Brain microvascular endothelial cell (primary cell): ENCODE measurements at regions not wholly inside any gene's neighbourhood (a gene's known extent, or its start where the extent isn't known, plus 50 kb on each side); places are given as distances from the start of the nearest gene placed in this dataset.

ENCODE experiments used
- DNase-seq: peaks from one replicate; pipeline ENCODE4 v3.0.0-alpha.2; 2020
- H3K27ac ChIP-seq: fragments of 250-450 bp; sonication (Bioruptor Pico); 2 replicates; pipeline ENCODE4 v1.5.1; 2020; ENCODE audit warnings: mild to moderate bottlenecking, moderate library complexity
- H3K27me3 ChIP-seq: fragments of 250-450 bp; sonication (Bioruptor Pico); replicated peaks from 2 replicates; pipeline ENCODE4 v1.5.1; 2020; ENCODE audit warnings: mild to moderate bottlenecking
- H3K36me3 ChIP-seq: fragments of 250-450 bp; sonication (Bioruptor Pico); replicated peaks from 2 replicates; pipeline ENCODE4 v1.5.1; 2020; ENCODE audit warnings: mild to moderate bottlenecking
- H3K4me3 ChIP-seq: 2 replicates; pipeline ENCODE4 v1.5.1; 2011; ENCODE audit warnings: low read depth, mild to moderate bottlenecking, control low read depth, low read length, moderate library complexity
- in situ Hi-C: cut with HindIII; loops from 2 replicates; pipeline ENCODE4 v1.10.0; 2017; ENCODE audit warnings: low sequenced_read_pairs, low pct_ligation_motif_present
- TF ChIP-seq, protein P1 (sequence below): IDR thresholded peaks from 2 replicates; pipeline ENCODE4 v1.5.1; 2011; ENCODE audit warnings: low read depth, mild to moderate bottlenecking, moderate library complexity, low read length, control low read depth, inconsistent platforms; ENCODE audit errors: missing control alignments

DNA sequence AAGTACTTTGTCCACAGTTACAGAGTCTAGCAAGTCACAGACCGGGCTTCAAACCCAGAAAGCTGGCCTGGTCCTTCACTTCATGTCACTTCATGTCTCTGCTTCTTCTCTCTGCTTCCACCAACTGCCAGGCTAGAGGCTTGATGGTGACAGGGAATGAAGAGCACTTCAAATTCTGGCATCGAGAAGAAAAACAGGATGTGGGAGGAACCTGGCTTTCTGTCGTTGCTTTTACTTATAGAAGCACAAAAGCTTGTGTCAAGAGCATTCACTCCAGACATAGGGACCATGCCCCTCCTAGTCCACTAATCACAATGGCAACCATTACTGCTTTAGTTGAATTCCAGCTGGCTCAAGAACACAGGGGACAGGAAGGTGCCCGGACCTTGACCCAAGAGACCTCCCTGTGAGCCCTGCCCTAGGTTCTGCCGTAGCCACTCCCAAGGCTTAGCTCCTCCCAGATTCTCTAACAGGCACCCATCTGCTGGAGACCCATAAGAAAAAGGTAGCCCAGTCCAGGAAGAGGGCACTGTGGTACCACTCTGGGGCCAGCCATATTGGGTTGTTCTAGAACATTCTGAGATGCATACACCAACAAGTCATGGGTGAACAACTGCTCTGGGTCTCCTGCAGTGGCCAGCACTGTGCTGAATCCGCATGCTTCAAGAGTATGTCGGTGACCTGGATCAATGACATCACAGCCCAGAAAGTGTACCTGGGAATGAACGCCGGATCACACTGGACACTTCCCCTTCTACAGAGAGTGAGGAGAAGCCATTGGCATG, 181.8 kb downstream of the C16orf95 start:
- Histone ChIP-seq H3K27ac (no peak overlapping the region), H3K27me3 (no peaks in the 10 kb centered on the region), H3K36me3 (no peaks in the 10 kb centered on the region), H3K4me3 (no peak overlapping the region)
- TF ChIP-seq, protein P1, sequence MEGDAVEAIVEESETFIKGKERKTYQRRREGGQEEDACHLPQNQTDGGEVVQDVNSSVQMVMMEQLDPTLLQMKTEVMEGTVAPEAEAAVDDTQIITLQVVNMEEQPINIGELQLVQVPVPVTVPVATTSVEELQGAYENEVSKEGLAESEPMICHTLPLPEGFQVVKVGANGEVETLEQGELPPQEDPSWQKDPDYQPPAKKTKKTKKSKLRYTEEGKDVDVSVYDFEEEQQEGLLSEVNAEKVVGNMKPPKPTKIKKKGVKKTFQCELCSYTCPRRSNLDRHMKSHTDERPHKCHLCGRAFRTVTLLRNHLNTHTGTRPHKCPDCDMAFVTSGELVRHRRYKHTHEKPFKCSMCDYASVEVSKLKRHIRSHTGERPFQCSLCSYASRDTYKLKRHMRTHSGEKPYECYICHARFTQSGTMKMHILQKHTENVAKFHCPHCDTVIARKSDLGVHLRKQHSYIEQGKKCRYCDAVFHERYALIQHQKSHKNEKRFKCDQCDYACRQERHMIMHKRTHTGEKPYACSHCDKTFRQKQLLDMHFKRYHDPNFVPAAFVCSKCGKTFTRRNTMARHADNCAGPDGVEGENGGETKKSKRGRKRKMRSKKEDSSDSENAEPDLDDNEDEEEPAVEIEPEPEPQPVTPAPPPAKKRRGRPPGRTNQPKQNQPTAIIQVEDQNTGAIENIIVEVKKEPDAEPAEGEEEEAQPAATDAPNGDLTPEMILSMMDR = no peak
- in situ Hi-C loops = no loop called here
- DNase-seq = no peak

DNA sequence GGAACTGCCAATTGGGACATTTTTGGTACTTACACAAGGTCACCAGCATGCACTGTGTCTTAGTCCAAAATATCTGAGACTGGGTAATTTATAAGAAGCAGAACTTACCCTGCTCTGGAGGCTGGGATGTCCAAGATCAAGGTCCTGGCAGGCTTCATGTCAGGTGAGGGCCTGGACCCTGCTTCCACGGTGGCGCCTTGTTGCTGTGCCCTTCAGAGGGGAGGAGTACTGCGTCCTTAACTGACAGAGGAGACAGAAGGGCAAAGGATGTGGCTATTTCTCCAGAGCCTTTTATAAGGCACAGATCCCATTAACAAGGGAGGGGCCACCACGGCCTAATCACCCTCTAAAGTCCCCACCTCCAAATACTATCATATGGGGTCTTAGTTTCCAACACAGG, 178.9 kb downstream of the C16orf95 start:
- H3K36me3 ChIP-seq = no peaks in the 10 kb centered on the region
- TF ChIP-seq, protein P1 = no peak
- no peak overlapping the region for H3K4me3 ChIP-seq
- H3K27me3 ChIP-seq = no peaks in the 10 kb centered on the region
- DNase-seq = no peak
- in situ Hi-C loops = no loop called here
- no peak overlapping the region for H3K27ac ChIP-seq

DNA sequence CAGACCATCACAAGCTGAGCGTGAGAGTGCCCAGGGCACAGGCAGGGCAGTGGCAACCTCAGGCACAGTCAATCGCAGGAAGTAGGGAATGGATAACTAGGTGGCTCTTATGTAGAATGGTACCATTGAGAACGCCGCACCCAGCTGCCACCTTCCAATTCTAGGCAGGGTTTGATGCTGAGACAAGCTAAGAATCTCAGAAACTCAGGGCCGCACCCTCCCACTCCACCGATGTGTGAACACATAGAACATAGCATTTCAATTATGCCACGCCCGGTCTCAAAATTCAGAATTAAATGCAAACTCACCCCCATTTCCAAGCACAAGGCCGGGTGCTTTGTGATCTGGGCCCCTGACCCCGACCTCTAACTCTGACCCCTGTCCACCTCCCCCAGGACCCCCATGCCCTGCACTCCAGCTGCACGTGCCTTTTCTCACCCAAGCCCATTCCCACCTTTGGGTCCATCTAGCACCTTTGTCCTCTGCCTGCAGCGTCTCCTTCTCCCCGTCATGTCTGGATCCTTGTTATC, 178.4 kb downstream of the C16orf95 start:
- TF ChIP-seq, protein P1 = no peak
- no peak overlapping the region for H3K27ac ChIP-seq

DNA sequence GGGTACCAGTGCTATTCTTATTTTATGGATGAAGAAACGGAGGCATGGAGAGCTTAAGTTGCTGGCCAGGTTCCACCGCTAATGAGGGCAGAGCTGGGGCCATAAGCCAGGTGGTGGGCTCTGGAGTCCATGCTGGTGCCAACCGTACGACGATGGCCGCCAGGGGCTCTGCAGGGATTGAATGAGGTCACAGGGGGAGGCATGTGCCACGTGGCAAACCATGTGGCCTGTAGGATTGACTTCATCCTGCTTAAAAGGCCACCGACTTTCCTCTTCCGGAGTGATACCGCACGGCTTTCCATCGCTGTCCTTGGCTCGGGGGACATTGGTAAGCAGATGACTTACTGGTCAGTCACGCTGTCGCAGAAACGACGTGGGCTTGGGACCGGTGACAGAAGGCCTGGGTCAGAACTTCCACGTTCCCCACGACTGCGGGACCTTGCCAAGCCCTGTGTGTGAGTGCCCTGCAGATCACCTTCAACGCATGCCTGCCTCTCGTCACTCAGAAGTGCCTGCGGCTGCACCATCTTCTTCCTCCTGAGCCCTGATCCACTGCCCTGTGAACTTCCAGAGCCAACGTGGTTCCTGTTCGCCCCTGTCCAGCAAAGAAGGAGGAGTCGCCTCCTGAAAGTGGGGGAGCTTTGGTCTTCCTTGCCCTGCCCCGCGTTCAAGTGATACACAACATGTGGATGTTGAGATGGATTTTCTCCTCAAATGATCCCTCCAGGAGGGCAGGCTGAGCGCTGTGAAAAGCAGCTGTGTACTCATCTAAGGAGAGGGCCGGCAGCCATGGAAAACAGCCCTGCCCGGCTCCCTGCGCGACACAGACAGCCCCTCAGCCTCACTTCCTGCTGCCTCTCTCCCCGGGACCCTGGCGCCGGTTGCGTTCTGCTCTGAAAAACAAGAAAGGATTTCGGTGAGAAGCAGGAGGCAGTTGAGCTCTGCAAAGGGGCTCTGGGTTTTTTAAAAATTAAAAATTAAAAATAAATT, 176.7 kb downstream of the C16orf95 start:
- TF ChIP-seq, protein P1 = no peak
- in situ Hi-C loops = no loop called here

More for the DNA sequence above, 178.4 kb downstream of the C16orf95 start:
- H3K36me3 ChIP-seq = no peaks in the 10 kb centered on the region
- in situ Hi-C loops = no loop called here
- H3K27me3 ChIP-seq = no peaks in the 10 kb centered on the region
- DNase-seq = no peak
- H3K4me3 ChIP-seq = no peak overlapping the region

DNA sequence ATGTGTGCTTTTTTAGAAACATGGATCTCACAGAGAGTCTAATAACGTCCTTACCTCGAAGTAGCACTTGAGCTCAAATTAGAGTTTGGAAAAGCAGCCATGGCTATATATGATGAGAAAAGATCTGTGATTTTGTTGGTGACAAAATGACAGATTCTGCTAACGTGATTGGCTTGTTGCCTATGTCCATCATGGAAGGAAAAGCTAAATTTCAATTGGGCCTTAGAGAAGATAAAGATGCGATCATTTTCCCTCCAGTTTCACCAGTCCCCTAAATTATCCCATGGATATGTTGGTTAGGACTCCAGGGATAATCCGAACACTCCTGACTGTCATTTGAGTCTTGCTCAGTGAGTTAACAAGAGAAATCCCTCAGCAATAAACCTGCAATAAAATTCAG, 175.8 kb downstream of the C16orf95 start:
- no peak overlapping the region for H3K27ac ChIP-seq
- in situ Hi-C loops = no loop called here
- TF ChIP-seq, protein P1 = no peak
- no peak overlapping the region for H3K4me3 ChIP-seq
- H3K27me3 ChIP-seq = no peaks in the 10 kb centered on the region
- no peaks in the 10 kb centered on the region for H3K36me3 ChIP-seq
- DNase-seq = no peak

More for the DNA sequence above, 176.7 kb downstream of the C16orf95 start:
- Histone ChIP-seq H3K36me3 (no peaks in the 10 kb centered on the region), H3K27me3 (no peaks in the 10 kb centered on the region), H3K4me3 (no peak overlapping the region), H3K27ac (no peak overlapping the region)
- DNase-seq = no peak
